Liver (tissue), 8 donors: ENCODE measurements at regions not wholly inside any gene's neighbourhood (a gene's known extent, or its start where the extent isn't known, plus 50 kb on each side); places are given as distances from the start of the nearest gene placed in this dataset.
A peak's percentile ranks its signal among the peaks of the same experiment; 100 is the strongest.

Experiments
- DNase-seq: peaks from one replicate; pipeline ENCODE4 v3.0.0-alpha.2; 2017; ENCODE audit warnings: low spot score
- H3K27ac ChIP-seq, 2 donors: one replicate each; pipeline ENCODE4 v1.7.0; 2013; ENCODE audit warnings: inconsistent platforms in 2 of 2, low read length in 2 of 2, control low read depth in 1 of 2, low read depth in 1 of 2, mild to moderate bottlenecking in 1 of 2
- H3K27me3 ChIP-seq, 4 donors: one replicate each; pipeline versions ENCODE4 v1.6.1 to v1.7.0; 2013; ENCODE audit warnings: low read length in 3 of 4, inconsistent platforms in 1 of 4, mild to moderate bottlenecking in 1 of 4, moderate library complexity in 1 of 4; ENCODE audit not compliant: control insufficient read depth in 4 of 4, insufficient read depth in 4 of 4
- H3K36me3 ChIP-seq, 4 donors: one replicate each; pipeline versions ENCODE4 v1.6.1 to v1.7.0; 2013; ENCODE audit warnings: low read length in 3 of 4, mild to moderate bottlenecking in 3 of 4, low read depth in 1 of 4, moderate library complexity in 1 of 4; ENCODE audit not compliant: control insufficient read depth in 4 of 4, insufficient read depth in 3 of 4
- H3K4me1 ChIP-seq, 4 donors: one replicate each; pipeline versions ENCODE4 v1.6.1 to v1.7.0; 2013; ENCODE audit warnings: low read length in 3 of 4, mild to moderate bottlenecking in 3 of 4, moderate library complexity in 1 of 4; ENCODE audit not compliant: control insufficient read depth in 4 of 4, insufficient read depth in 4 of 4
- H3K4me3 ChIP-seq, 3 donors: one replicate each; pipeline versions ENCODE4 v1.6.1 to v1.7.0; 2013; ENCODE audit warnings: low read length in 3 of 3, control low read depth in 1 of 3, low read depth in 1 of 3, mild to moderate bottlenecking in 1 of 3
- H3K9ac ChIP-seq, 2 donors: one replicate each; pipeline ENCODE4 v1.7.0; 2013; ENCODE audit warnings: low read length in 2 of 2, mild to moderate bottlenecking in 2 of 2, moderate library complexity in 2 of 2, control low read depth in 1 of 2, low read depth in 1 of 2
- H3K9me3 ChIP-seq, 4 donors: one replicate each; pipeline versions ENCODE4 v1.6.1 to v1.7.0; 2013; ENCODE audit warnings: low read length in 3 of 4; ENCODE audit not compliant: control insufficient read depth in 4 of 4
- EGR1 ChIP-seq, 2 donors: IDR thresholded peaks; 2 replicates each; pipeline ENCODE4 v1.6.1; 2016 to 2018; ENCODE audit warnings: antibody characterized with exemption in 2 of 2, low read depth in 2 of 2
- FOXA1 ChIP-seq: IDR thresholded peaks from 2 replicates; pipeline ENCODE4 v1.6.1; 2016; ENCODE audit warnings: antibody characterized with exemption
- FOXA2 ChIP-seq: IDR thresholded peaks from 2 replicates; pipeline ENCODE4 v1.6.1; 2016; ENCODE audit warnings: antibody characterized with exemption
- GABPA ChIP-seq, 2 donors: IDR thresholded peaks in 1 of 2; conservative IDR thresholded peaks in 1 of 2; 2 replicates each; pipeline ENCODE4 v1.6.1; 2016; ENCODE audit warnings: antibody characterized with exemption in 2 of 2, mild to moderate bottlenecking in 1 of 2, moderate library complexity in 1 of 2
- HNF4A ChIP-seq, 2 donors: conservative IDR thresholded peaks; 2 replicates each; pipeline ENCODE4 v1.6.1; 2016; ENCODE audit warnings: antibody characterized with exemption in 2 of 2, mild to moderate bottlenecking in 2 of 2
- HNF4G ChIP-seq: IDR thresholded peaks from 2 replicates; pipeline ENCODE4 v1.6.1; 2016; ENCODE audit warnings: antibody characterized with exemption
- JUND ChIP-seq, 2 donors: IDR thresholded peaks; 2 replicates each; pipeline ENCODE4 v1.6.1; 2016; ENCODE audit warnings: antibody characterized with exemption in 2 of 2
- NR2F2 ChIP-seq: IDR thresholded peaks from 2 replicates; pipeline ENCODE4 v1.6.1; 2016; ENCODE audit warnings: antibody characterized with exemption
- RAD21 ChIP-seq, 2 donors: IDR thresholded peaks; 2 replicates each; pipeline ENCODE4 v1.6.1; 2016; ENCODE audit warnings: antibody characterized with exemption in 2 of 2, mild to moderate bottlenecking in 2 of 2
- RXRA ChIP-seq, 2 donors: IDR thresholded peaks; 2 replicates each; pipeline ENCODE4 v1.6.1; 2017 to 2018; ENCODE audit warnings: antibody characterized with exemption in 2 of 2, mild to moderate bottlenecking in 1 of 2
- SP1 ChIP-seq: IDR thresholded peaks from 2 replicates; pipeline ENCODE4 v1.6.1; 2018; ENCODE audit warnings: antibody characterized with exemption, mild to moderate bottlenecking
- TAF1 ChIP-seq: conservative IDR thresholded peaks from 2 replicates; pipeline ENCODE4 v1.6.1; 2016; ENCODE audit warnings: antibody characterized with exemption, mild to moderate bottlenecking
- YY1 ChIP-seq: IDR thresholded peaks from 2 replicates; pipeline ENCODE4 v1.6.1; 2016; ENCODE audit warnings: antibody characterized with exemption, mild to moderate bottlenecking
- ZBTB33 ChIP-seq: IDR thresholded peaks from 2 replicates; pipeline ENCODE4 v1.6.1; 2016; ENCODE audit warnings: antibody characterized with exemption
- WGBS: extraction: QIAGEN DNeasy Blood & Tissue Kit; methylation state at CpG from one replicate; pipeline ENCODE4 v1.1.7; 2013; 5-methylcytosine and 5-hydroxymethylcytosine counted together
- TF ChIP-seq, protein P1 (sequence below): IDR thresholded peaks from 2 replicates; pipeline ENCODE4 v1.6.1; 2016; ENCODE audit warnings: antibody characterized with exemption, mild to moderate bottlenecking
- TF ChIP-seq, protein P2 (sequence below): fragments of 150-350 bp; IDR thresholded peaks from 2 replicates; pipeline ENCODE4 v1.5.1; 2017; ENCODE audit warnings: improper control_type of control experiment, low read depth, low read length; ENCODE audit not compliant: missing input control
- TF ChIP-seq, protein P3 (sequence below): IDR thresholded peaks from 2 replicates; pipeline ENCODE4 v1.6.1; 2016; ENCODE audit warnings: antibody characterized with exemption
- TF ChIP-seq, protein P4 (sequence below): IDR thresholded peaks from 2 replicates; pipeline ENCODE4 v1.6.1; 2016; ENCODE audit warnings: antibody characterized with exemption
- donor health status: healthy.
- donor health status: healthy.
- donor health status: healthy.
- donor health status: healthy.
- donor health status: healthy.

- no peaks in the 10 kb centered on the region for H3K36me3 ChIP-seq
- H3K9ac ChIP-seq, result peak overlapping the region in 1 of 2 donors; percentile 31
- H3K9me3 ChIP-seq, result no peaks in the 10 kb centered on the region
- H3K4me1 ChIP-seq, result peaks cover 0 to 6% (median 4%) of the 10 kb centered on the region in 4 donors
- no peak for DNase-seq
- no peaks in the 10 kb centered on the region for H3K27me3 ChIP-seq
- peak overlapping the region; percentile 48 to 69 for H3K27ac ChIP-seq
- no peak overlapping the region for H3K4me3 ChIP-seq
- TF ChIP-seq ZBTB33 (no peak), TAF1 (no peak), JUND (IDR thresholded peaks at IDR 0.05) (no peak), GABPA (IDR thresholded peaks at IDR 0.05 in 1 of 2, conservative IDR thresholded peaks at IDR 0.05 in 1 of 2) (no peak), RXRA (IDR thresholded peaks at IDR 0.05) (no peak), YY1 (no peak), NR2F2 (no peak), HNF4A (conservative IDR thresholded peaks at IDR 0.05) (no peak), RAD21 (IDR thresholded peaks at IDR 0.05) (no peak), FOXA2 (no peak), SP1 (no peak), FOXA1 (no peak), HNF4G (no peak), EGR1 (IDR thresholded peaks at IDR 0.05; ENCODE audit: low read depth in 2 of 2) (no peak)
- TF ChIP-seq, protein P1, sequence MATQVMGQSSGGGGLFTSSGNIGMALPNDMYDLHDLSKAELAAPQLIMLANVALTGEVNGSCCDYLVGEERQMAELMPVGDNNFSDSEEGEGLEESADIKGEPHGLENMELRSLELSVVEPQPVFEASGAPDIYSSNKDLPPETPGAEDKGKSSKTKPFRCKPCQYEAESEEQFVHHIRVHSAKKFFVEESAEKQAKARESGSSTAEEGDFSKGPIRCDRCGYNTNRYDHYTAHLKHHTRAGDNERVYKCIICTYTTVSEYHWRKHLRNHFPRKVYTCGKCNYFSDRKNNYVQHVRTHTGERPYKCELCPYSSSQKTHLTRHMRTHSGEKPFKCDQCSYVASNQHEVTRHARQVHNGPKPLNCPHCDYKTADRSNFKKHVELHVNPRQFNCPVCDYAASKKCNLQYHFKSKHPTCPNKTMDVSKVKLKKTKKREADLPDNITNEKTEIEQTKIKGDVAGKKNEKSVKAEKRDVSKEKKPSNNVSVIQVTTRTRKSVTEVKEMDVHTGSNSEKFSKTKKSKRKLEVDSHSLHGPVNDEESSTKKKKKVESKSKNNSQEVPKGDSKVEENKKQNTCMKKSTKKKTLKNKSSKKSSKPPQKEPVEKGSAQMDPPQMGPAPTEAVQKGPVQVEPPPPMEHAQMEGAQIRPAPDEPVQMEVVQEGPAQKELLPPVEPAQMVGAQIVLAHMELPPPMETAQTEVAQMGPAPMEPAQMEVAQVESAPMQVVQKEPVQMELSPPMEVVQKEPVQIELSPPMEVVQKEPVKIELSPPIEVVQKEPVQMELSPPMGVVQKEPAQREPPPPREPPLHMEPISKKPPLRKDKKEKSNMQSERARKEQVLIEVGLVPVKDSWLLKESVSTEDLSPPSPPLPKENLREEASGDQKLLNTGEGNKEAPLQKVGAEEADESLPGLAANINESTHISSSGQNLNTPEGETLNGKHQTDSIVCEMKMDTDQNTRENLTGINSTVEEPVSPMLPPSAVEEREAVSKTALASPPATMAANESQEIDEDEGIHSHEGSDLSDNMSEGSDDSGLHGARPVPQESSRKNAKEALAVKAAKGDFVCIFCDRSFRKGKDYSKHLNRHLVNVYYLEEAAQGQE, result no peak
- TF ChIP-seq, protein P2, sequence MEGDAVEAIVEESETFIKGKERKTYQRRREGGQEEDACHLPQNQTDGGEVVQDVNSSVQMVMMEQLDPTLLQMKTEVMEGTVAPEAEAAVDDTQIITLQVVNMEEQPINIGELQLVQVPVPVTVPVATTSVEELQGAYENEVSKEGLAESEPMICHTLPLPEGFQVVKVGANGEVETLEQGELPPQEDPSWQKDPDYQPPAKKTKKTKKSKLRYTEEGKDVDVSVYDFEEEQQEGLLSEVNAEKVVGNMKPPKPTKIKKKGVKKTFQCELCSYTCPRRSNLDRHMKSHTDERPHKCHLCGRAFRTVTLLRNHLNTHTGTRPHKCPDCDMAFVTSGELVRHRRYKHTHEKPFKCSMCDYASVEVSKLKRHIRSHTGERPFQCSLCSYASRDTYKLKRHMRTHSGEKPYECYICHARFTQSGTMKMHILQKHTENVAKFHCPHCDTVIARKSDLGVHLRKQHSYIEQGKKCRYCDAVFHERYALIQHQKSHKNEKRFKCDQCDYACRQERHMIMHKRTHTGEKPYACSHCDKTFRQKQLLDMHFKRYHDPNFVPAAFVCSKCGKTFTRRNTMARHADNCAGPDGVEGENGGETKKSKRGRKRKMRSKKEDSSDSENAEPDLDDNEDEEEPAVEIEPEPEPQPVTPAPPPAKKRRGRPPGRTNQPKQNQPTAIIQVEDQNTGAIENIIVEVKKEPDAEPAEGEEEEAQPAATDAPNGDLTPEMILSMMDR, result no peak
- TF ChIP-seq, protein P3, sequence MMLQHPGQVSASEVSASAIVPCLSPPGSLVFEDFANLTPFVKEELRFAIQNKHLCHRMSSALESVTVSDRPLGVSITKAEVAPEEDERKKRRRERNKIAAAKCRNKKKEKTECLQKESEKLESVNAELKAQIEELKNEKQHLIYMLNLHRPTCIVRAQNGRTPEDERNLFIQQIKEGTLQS, result no peak
- TF ChIP-seq, protein P4, sequence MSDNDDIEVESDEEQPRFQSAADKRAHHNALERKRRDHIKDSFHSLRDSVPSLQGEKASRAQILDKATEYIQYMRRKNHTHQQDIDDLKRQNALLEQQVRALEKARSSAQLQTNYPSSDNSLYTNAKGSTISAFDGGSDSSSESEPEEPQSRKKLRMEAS, result no peak
- WGBS, result 98% methylated on average over 3 of the region's 3 CpGs
Observed at GRCh38 chrX:41023098-41023497, 62.1 kb upstream of the USP9X start.
